A673 (cell line): ENCODE measurements at regions not wholly inside any gene's neighbourhood (a gene's known extent, or its start where the extent isn't known, plus 50 kb on each side); places are given as distances from the start of the nearest gene placed in this dataset.

Source experiments
- CTCF ChIP-seq: fragments of 300-800, 200-600 bp; sonication (generic); conservative IDR thresholded peaks from 2 replicates; pipeline ENCODE4 v1.5.1; 2017; ENCODE audit warnings: low read depth, mild to moderate bottlenecking, antibody characterized with exemption, low read length, moderate library complexity, mixed read lengths
- EZH2 ChIP-seq: fragments of 200-600 bp; sonication (generic); IDR thresholded peaks from 2 replicates; pipeline ENCODE4 v1.6.1; 2017; ENCODE audit warnings: borderline replicate concordance, low read depth, mild to moderate bottlenecking, mixed read lengths, antibody characterized with exemption, low read length; ENCODE audit not compliant: poor library complexity, severe bottlenecking

- TF ChIP-seq CTCF (no peak), EZH2 (no peak)
Measured at GRCh38 chr2:156054983-156055382, 277.5 kb downstream of the NR4A2 start.
